ENCODE measurements at regions not wholly inside any gene's neighbourhood (a gene's known extent, or its start where the extent isn't known, plus 50 kb on each side); places are given as distances from the start of the nearest gene placed in this dataset.
"Not testable (repeated sequence)": the region's sequence is repeated elsewhere in the genome, so short reads cannot be mapped to it uniquely, and the experiment has no call there.

DNA sequence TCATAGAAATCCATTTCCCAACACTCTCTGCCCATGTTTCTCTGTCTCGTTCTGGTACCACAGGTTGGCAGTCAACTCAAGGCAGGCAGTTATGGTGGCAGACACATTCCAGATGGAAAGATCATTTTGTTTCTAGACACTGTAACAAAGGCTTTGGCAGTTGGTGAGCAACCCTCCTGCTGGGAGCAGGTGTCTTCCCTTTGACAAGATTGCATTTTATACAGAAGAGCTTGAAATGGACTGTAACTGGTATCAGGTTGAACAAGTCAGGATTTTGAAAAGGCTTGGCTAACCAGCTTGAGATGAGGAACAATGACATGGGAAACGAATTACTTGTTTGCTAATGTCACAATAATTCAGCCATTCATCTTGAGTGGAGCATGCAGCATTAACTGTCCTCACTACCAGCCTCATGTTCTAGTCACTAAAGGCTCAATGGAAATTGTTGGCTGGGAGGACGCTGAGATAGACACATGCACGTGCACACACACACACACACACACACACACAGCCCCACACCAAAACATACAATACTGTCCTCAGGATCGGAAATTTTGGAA, 170.0 kb downstream of the SEMA6D start:
- DNase-seq: no peak

DNA sequence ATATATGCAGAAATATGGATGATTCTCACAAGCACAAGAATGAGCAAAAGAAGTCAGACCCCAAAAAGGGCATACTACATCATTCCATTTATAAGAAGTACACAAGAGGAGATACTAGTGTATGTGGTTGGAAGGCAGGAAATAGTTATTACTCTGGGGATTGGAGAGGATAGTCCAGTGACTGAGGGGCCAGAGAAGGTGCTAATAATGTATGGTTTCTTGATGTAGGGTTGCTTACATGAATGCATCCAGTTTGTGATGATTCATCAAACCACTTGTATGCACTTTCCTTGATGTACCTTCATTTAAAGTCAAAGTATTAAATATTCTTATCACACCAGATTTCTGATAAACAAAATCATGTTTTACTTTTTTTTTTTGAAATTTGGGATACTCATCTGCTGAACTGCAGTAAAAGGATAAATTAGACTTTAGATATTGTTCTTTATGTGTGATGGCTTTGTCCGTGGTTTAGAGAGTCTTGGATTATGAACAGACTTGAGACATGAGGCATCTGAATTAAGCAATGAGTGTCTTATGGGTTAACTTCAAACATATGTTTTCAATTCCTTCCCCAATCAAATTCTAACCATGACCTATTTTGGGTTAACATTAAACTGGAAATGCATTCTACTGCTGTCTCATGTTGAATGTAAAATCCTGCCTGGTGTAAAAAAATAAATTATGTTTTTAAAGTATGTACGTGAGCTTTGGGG, 171.2 kb downstream of the SEMA6D start:
- DNase-seq: no peak

DNA sequence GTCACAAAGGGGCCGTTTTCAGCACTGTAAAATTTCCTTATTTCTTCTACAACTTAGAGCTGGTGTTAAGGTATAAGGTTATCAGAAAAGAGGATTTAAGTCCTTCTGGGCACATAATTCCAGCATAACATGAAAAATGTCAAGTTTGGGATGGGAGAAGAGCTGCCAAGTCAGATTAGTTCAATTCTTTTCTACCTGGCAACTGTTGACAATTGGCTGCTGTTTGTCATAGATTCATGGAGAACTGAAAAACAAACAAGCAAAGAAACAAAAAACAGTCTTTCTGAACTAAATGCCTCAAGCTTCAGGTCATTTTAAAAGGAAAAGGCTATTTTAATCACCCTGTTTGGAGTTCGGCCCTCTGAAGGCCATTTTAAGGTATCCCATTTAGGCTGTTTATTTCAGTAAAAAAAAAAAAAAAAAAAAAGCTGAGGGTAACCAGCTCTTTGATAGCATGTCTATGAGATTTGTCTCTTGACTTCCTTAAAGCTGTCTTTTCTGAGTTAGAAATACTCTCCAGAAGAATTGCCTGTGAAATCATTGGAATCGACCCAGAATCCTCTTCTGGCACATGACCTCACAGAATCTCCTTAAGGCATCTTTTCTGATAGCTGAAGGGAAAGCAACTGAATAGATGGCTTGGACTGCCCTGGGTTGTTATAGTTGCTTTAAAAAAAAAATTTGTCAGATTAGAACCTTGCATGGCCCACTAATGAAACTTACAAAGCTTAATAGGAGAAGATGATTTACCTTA, 173.3 kb downstream of the SEMA6D start:
- no peak for DNase-seq

GRCh38 chr15:47897525-47897924, 180.2 kb downstream of the SEMA6D start:
- DNase-seq: no peak

DNA sequence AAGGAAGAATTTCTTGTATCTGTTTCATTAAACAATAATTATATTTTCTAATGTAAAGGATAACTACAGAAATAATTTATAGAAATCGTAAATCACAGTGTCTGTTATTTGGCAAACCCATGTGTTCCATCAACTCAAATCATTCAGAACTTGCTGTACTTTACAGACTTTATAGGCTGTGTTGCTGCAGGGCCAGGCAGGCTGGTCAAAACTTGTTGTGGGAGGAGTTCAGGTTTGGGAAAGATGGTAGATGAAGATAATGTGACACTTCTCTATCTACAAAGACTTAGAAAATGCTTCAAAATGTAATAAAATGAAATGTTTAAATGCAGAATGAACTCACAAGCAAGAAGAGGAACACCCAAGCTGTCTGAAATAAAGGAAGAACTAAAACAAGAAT, 183.4 kb downstream of the SEMA6D start:
- DNase-seq: no peak

GRCh38 chr15:47903368-47903767, 186.1 kb downstream of the SEMA6D start:
- no peak for DNase-seq

GRCh38 chr15:47908486-47908885, 191.2 kb downstream of the SEMA6D start:
- DNase-seq: no peak

GRCh38 chr15:47908950-47909670, 191.8 kb downstream of the SEMA6D start:
- DNase-seq: no peak

DNA sequence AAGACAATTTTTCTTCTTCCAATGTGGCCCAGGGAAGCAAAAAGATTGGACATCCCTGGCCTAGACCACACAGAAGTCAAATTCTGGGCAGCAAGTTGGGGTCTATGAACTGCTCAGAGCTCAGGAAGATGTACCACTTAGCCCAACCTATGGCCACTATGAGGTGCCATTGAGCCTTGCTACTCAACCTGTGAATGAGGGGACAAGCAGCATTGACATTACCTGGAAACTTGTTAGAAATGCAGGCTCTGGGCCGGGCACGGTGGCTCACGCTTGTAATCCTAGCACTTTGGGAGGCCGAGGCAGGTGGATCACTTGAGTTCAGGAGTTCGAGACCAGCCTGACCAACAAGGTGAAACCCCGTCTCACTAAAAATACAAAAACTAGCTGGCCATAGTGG, 195.6 kb downstream of the SEMA6D start:
- not testable (repeated sequence) for DNase-seq

GRCh38 chr15:47917881-47918280, 200.6 kb downstream of the SEMA6D start:
- no peak for DNase-seq

GRCh38 chr15:47918877-47919276, 201.6 kb downstream of the SEMA6D start:
- no peak for DNase-seq

- DNase-seq: no peak
Observed at GRCh38 chr15:47924381-47924780, 196.4 kb upstream of the SLC24A5 start.

GRCh38 chr15:47929138-47929803, 191.5 kb upstream of the SLC24A5 start:
- no peak for DNase-seq

DNA sequence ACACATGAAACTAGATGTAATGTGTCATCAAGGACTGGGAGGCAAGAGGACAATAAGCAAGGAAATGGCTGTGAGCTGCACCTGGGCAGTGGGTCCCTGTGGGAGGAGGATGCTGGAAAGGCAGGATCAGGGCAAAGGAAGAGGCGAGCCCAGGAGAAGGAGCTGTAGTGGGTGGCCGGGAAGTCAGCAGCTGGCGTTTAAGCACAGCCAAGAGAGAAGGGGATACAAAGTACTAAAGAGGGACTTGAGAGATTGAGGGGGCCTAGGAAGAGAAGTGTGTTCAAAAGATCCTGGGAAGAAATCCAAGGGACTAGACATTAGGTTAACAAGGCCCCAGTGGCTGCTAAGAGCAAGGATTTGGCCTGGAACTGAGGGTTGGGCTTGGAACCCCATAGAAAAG, 188.5 kb upstream of the SLC24A5 start:
- no peak for DNase-seq

DNA sequence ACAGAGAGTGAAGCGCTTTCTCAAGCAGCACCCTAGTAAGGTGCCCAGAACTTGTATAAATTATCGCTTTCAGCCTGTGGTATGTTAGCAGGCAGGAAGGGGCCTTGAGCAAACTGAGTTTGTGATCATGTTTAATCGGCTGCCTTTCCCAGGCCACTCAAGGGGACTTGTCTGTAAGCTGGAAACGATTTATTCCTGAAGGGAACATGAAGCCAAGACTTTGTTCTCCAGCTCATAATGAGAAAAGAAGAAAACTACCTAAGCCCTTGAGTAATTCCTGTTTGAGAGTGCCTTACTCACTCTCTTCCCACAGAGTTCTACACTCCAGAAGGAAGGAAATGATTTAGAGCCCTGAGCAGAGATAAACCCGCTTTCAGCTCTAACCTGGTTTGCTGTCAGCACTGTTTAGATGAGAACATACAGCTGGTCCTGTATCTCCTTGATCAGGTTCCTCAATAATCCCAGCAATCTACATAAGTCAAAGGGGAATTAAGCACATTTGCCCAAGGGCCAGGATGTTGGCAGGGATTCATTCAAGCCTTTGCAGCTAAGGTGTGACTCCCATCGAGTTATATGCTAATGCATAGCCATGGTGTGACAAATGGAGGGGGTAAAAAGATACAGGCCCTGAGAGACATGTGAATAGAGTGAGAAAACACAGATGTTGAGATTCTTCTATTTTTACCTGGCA, 187.7 kb upstream of the SLC24A5 start:
- DNase-seq: no peak

GRCh38 chr15:47933865-47934264, 186.9 kb upstream of the SLC24A5 start:
- DNase-seq: no peak

- DNase-seq: no peak
Observed at GRCh38 chr15:47934342-47934741, 186.4 kb upstream of the SLC24A5 start.

GRCh38 chr15:47937834-47938233, 183.0 kb upstream of the SLC24A5 start:
- no peak for DNase-seq

- DNase-seq: no peak
Observed at GRCh38 chr15:47944637-47945288, 176.0 kb upstream of the SLC24A5 start.

DNA sequence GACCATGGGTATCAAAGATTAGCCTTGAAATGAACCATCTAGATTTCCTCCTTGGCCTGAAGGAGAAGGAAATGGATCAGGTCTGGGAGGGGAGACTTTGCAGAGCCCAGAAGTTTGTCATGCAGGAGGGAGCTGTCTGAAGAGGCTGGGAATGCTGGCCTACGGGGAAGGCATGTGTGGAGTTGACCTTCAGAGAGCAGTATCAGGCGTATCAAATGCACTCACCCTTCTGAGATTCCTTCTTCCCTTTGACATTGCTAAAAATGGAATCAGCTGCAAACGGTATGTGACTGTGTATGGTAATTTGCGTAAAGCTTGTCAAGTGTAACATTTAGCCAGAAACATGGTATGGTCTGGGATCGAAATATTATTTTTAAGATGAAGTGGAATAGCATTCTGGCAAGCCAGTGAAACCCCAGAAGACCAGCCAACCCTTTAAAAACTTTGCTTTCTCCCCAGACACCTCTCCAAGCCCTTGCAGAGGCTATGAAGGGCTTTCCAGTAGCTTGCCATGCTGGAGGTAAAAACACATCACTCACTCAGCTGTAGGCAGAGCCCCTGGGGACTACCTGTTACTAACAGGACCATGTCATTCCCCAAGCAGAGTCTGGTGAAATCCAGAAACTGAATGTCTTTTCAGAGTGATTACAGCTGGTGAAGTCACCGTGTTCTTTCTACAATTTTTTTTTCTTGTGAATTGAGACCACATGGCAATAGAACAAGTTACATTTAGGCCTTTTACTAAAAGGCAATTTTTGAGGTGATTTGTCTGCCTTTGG, 174.7 kb upstream of the SLC24A5 start:
- DNase-seq: no peak

- no peak for DNase-seq
Observed at GRCh38 chr15:47949815-47950214, 171.0 kb upstream of the SLC24A5 start.

Data from stimulated activated CD4-positive, alpha-beta T cell treated with anti-CD3 and anti-CD28 coated beads, Interleukin-15, amount 100 ng/mL, for 24 hours (primary cell).